GOT3 (cell line): ENCODE measurements at regions not wholly inside any gene's neighbourhood (a gene's known extent, or its start where the extent isn't known, plus 50 kb on each side); places are given as distances from the start of the nearest gene placed in this dataset.

Source experiments
- DNase-seq: peaks from one replicate; lab custom pipeline; 2025; ENCODE audit warnings: mixed read lengths; lab: John Stamatoyannopoulos, UW

- DNase-seq, result no peak
Observed at GRCh38 chr2:122221665-122222064, 466.2 kb downstream of the TSN start.

GRCh38 chr2:122231296-122231695, 475.8 kb downstream of the TSN start:
- no peak for DNase-seq

GRCh38 chr2:122233372-122233771, 477.9 kb downstream of the TSN start:
- no peak for DNase-seq

- DNase-seq, result peak; percentile 80
Observed at GRCh38 chr2:122236152-122236874, 480.9 kb downstream of the TSN start.

- DNase-seq, result no peak
Observed at GRCh38 chr2:122236925-122237324, 481.5 kb downstream of the TSN start.

- no peak for DNase-seq
Observed at GRCh38 chr2:122237450-122237849, 482.0 kb downstream of the TSN start.

- no peak for DNase-seq
Observed at GRCh38 chr2:122238006-122238559, 482.6 kb downstream of the TSN start.

GRCh38 chr2:122239440-122239839, 484.0 kb downstream of the TSN start:
- DNase-seq, result no peak

GRCh38 chr2:122244598-122245229, 489.3 kb downstream of the TSN start:
- DNase-seq, result no peak

GRCh38 chr2:122249673-122250072, 494.2 kb downstream of the TSN start:
- no peak for DNase-seq

GRCh38 chr2:122251158-122251557, 495.7 kb downstream of the TSN start:
- DNase-seq, result no peak

- no peak for DNase-seq
Observed at GRCh38 chr2:122251566-122251965, 496.1 kb downstream of the TSN start.

- DNase-seq, result no peak
Observed at GRCh38 chr2:122255924-122256323, 500.5 kb downstream of the TSN start.

GRCh38 chr2:122261911-122262310, 506.5 kb downstream of the TSN start:
- no peak for DNase-seq

- DNase-seq, result no peak
Observed at GRCh38 chr2:122263746-122264145, 508.3 kb downstream of the TSN start.

GRCh38 chr2:122266636-122267035, 511.2 kb downstream of the TSN start:
- DNase-seq, result no peak

- no peak for DNase-seq
Observed at GRCh38 chr2:122267947-122268346, 512.5 kb downstream of the TSN start.

- DNase-seq, result no peak
Observed at GRCh38 chr2:122273785-122274419, 518.5 kb downstream of the TSN start.

- DNase-seq, result no peak
Observed at GRCh38 chr2:122277956-122278355, 522.5 kb downstream of the TSN start.

GRCh38 chr2:122300758-122301157, 545.3 kb downstream of the TSN start:
- DNase-seq, result no peak

GRCh38 chr2:122307763-122308162, 552.3 kb downstream of the TSN start:
- DNase-seq, result no peak

- DNase-seq, result no peak
Observed at GRCh38 chr2:122315306-122315705, 559.9 kb downstream of the TSN start.

- no peak for DNase-seq
Observed at GRCh38 chr2:122319539-122320132, 564.2 kb downstream of the TSN start.
